ENCODE measurements at regions not wholly inside any gene's neighbourhood (a gene's known extent, or its start where the extent isn't known, plus 50 kb on each side); places are given as distances from the start of the nearest gene placed in this dataset.

DNA sequence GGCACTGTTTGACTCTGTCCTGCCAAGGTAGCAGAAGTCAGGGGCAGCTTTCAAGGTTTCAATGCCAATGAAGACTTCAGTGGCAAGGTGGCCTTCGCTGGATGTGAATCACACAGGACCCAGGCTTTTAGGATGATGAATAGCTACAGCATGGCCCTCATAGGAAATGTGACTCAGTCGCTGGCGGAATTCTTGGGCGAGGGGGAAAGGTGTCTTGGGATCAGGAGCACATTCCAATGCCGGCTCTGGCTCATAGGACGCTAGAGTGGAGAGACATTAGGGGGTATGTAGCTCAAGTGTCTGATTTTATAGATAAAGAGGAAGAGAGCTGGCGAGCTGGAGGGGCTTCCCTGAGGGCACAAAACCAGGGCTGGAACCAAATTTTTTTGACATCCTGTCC is 68.6 kb downstream of the SMIM21 start:
- no peak for DNase-seq (ENCODE audit: low spot score)

- no peak for DNase-seq (ENCODE audit: low spot score)
These were observed 74.1 kb downstream of the SMIM21 start for GRCh38 chr18:75353357-75353756.

- no peak for DNase-seq (ENCODE audit: low spot score)
These were observed 76.1 kb downstream of the SMIM21 start for GRCh38 chr18:75351409-75351808.

- no peak for DNase-seq (ENCODE audit: low spot score)
These were observed 76.6 kb downstream of the SMIM21 start for GRCh38 chr18:75350857-75351256.

DNA sequence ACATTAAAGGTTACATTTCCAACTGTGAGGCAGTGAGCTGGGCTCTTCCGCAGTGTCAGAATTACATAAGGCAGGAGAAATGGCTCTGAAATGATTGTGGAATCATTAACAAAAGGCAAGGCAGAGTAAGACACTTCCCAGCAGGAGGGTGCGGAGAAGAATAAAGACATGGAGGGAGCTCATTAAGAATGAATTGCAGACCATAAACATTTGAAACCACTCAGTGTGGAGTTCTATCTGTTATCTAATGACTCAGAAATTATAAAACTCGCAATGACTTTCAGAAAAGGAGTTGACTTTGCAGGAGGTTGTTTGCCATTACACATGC is 77.0 kb downstream of the SMIM21 start:
- no peak for DNase-seq (ENCODE audit: low spot score)

- DNase-seq (ENCODE audit: low spot score), result no peak
These were observed 77.6 kb downstream of the SMIM21 start for GRCh38 chr18:75349668-75350511.

DNA sequence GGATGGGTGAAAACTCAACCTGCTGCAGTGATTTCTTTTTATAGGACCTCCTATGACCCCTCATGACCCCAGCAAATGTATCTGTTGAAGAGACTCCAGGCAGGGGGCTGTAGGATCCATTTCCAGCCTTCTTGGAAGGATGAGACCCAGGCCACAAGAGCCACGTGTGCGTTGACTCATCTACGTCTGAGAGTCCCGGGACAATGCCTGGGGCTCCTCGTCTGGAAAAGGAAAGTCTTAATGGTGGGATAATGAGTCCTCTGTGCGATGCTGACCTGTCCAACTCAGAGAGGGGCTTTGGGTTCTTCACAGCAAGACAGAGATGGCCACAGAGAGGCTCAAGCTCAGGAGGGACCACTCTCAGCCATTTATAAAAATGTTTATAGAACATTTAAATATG is 80.8 kb downstream of the SMIM21 start:
- no peak for DNase-seq (ENCODE audit: low spot score)

GRCh38 chr18:75344615-75345014 is 82.9 kb downstream of the SMIM21 start:
- no peak for DNase-seq (ENCODE audit: low spot score)

GRCh38 chr18:75344161-75344560 is 83.3 kb downstream of the SMIM21 start:
- no peak for DNase-seq (ENCODE audit: low spot score)

DNA sequence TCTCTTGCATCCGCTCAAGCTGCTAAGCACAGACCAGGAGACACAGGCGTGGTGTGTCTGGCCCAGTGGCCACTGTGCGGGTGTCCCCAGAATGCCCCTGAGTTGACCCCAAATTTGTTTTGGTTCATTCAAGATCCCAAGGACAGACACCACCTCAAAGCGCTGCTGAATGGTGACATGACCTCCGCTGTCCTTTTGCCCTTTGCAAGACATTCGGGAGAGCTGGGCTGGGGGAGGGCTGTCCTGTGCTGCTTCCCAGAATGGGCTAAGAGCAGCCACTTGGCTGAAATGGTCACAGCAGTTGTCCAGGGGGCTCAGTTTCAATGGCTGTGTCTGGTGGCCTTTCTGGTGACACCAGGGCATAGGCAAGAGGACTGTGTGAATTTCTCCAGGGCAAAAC is 84.1 kb downstream of the SMIM21 start:
- peak; percentile 69 for DNase-seq (ENCODE audit: low spot score)

- no peak for DNase-seq (ENCODE audit: low spot score)
These were observed 85.6 kb downstream of the SMIM21 start for GRCh38 chr18:75341897-75342296.

GRCh38 chr18:75341267-75341666 is 86.2 kb downstream of the SMIM21 start:
- DNase-seq (ENCODE audit: low spot score), result peak; percentile 80

- DNase-seq (ENCODE audit: low spot score), result no peak
These were observed 87.4 kb downstream of the SMIM21 start for GRCh38 chr18:75339936-75340605.
